A673 (cell line): ENCODE measurements at regions not wholly inside any gene's neighbourhood (a gene's known extent, or its start where the extent isn't known, plus 50 kb on each side); places are given as distances from the start of the nearest gene placed in this dataset.
"Not testable (repeated sequence)": the region's sequence is repeated elsewhere in the genome, so short reads cannot be mapped to it uniquely, and the experiment has no call there.

Experiments
- CTCF ChIP-seq: fragments of 300-800, 200-600 bp; sonication (generic); conservative IDR thresholded peaks from 2 replicates; pipeline ENCODE4 v1.5.1; 2017; ENCODE audit warnings: low read depth, mild to moderate bottlenecking, antibody characterized with exemption, low read length, moderate library complexity, mixed read lengths
- EZH2 ChIP-seq: fragments of 200-600 bp; sonication (generic); IDR thresholded peaks from 2 replicates; pipeline ENCODE4 v1.6.1; 2017; ENCODE audit warnings: borderline replicate concordance, low read depth, mild to moderate bottlenecking, mixed read lengths, antibody characterized with exemption, low read length; ENCODE audit not compliant: poor library complexity, severe bottlenecking

GRCh38 chr2:111282162-111282561 is 161.4 kb downstream of the BCL2L11 start:
- not testable (repeated sequence) for TF ChIP-seq CTCF, EZH2
